SK-N-SH treated with all-trans-retinoic acid at 6 μM for 48 hours (cell line): ENCODE measurements at regions not wholly inside any gene's neighbourhood (a gene's known extent, or its start where the extent isn't known, plus 50 kb on each side); places are given as distances from the start of the nearest gene placed in this dataset.

ENCODE experiments used
- ATAC-seq: fragments of 200-7000 bp; cut with Tn5 transposase; 3 replicates; pipeline ENCODE4 v1.9.1; 2020; ENCODE audit warnings: mild to moderate bottlenecking, moderate library complexity
- ARNTL ChIP-seq: fragments of 450-650 bp; formaldehyde crosslinking; IDR thresholded peaks from 2 replicates; pipeline ENCODE4 v1.5.0; 2020; ENCODE audit warnings: low read depth, mild to moderate bottlenecking, moderate library complexity, borderline replicate concordance
- BACH2 ChIP-seq: fragments of 250-450 bp; sonication (Bioruptor Pico); IDR thresholded peaks from 2 replicates; pipeline ENCODE4 v1.9.0; 2021; ENCODE audit warnings: mild to moderate bottlenecking, borderline replicate concordance
- CREB5 ChIP-seq: fragments of 250-450 bp; sonication (Bioruptor Pico); IDR thresholded peaks from 2 replicates; pipeline ENCODE4 v1.5.1; 2020; ENCODE audit warnings: low read depth, mild to moderate bottlenecking, moderate library complexity
- CSRNP3 ChIP-seq: fragments of 250-450 bp; sonication (Bioruptor Pico); IDR thresholded peaks from 2 replicates; pipeline ENCODE4 v1.5.1; 2021; ENCODE audit warnings: mild to moderate bottlenecking, moderate library complexity
- ESRRG ChIP-seq: fragments of 250-450 bp; sonication (Bioruptor Pico); IDR thresholded peaks from 2 replicates; pipeline ENCODE4 v1.6.1; 2021; ENCODE audit warnings: mild to moderate bottlenecking
- GLIS3 ChIP-seq: fragments of 250-450 bp; sonication (Bioruptor Pico); IDR thresholded peaks from 2 replicates; pipeline ENCODE4 v1.5.0; 2020; ENCODE audit warnings: mild to moderate bottlenecking, moderate library complexity
- ISL1 ChIP-seq: fragments of 250-450 bp; sonication (Bioruptor Pico); IDR thresholded peaks from 2 replicates; pipeline ENCODE4 v2.1.2; 2022; ENCODE audit warnings: mild to moderate bottlenecking, moderate library complexity
- PATZ1 ChIP-seq: fragments of 250-450 bp; sonication (Bioruptor Pico); IDR thresholded peaks from 2 replicates; pipeline ENCODE4 v1.8.0; 2020; ENCODE audit warnings: mild to moderate bottlenecking, moderate library complexity, borderline replicate concordance
- POU6F1 ChIP-seq: fragments of 250-450 bp; sonication (Bioruptor Pico); IDR thresholded peaks from 2 replicates; pipeline ENCODE4 v1.8.0; 2021; ENCODE audit warnings: low read depth, mild to moderate bottlenecking, moderate library complexity, borderline replicate concordance
- PPARA ChIP-seq: fragments of 250-450 bp; sonication (Bioruptor Pico); IDR thresholded peaks from 2 replicates; pipeline ENCODE4 v1.5.0; 2020; ENCODE audit warnings: mild to moderate bottlenecking, borderline replicate concordance
- RARB ChIP-seq: fragments of 250-450 bp; sonication (Bioruptor Pico); IDR thresholded peaks from 2 replicates; pipeline ENCODE4 v1.8.0; 2021; ENCODE audit warnings: mild to moderate bottlenecking, moderate library complexity
- TCF4 ChIP-seq: fragments of 250-450 bp; sonication (Bioruptor Pico); IDR thresholded peaks from 2 replicates; pipeline ENCODE4 v1.8.0; 2021; ENCODE audit warnings: mild to moderate bottlenecking, moderate library complexity, borderline replicate concordance
- TOX ChIP-seq: fragments of 250-450 bp; sonication (Bioruptor Pico); IDR thresholded peaks from 2 replicates; pipeline ENCODE4 v1.8.0; 2021; ENCODE audit warnings: mild to moderate bottlenecking, moderate library complexity, borderline replicate concordance
- ZC3H10 ChIP-seq: fragments of 250-450 bp; sonication (Bioruptor Pico); IDR thresholded peaks from 2 replicates; pipeline ENCODE4 v1.5.1; 2021; ENCODE audit warnings: mild to moderate bottlenecking, moderate library complexity
- ZFP3 ChIP-seq: fragments of 250-450 bp; sonication (Bioruptor Pico); IDR thresholded peaks from 2 replicates; pipeline ENCODE4 v1.5.0; 2020; ENCODE audit warnings: mild to moderate bottlenecking, moderate library complexity
- ZNF565 ChIP-seq: fragments of 450-650 bp; formaldehyde crosslinking; conservative IDR thresholded peaks from 2 replicates; pipeline ENCODE4 v1.5.0; 2020; ENCODE audit warnings: low read depth, mild to moderate bottlenecking, moderate library complexity
- ZNF70 ChIP-seq: fragments of 450-650 bp; formaldehyde crosslinking; IDR thresholded peaks from 2 replicates; pipeline ENCODE4 v1.5.0; 2020; ENCODE audit warnings: mild to moderate bottlenecking, moderate library complexity
- ZNF8 ChIP-seq: fragments of 450-650 bp; formaldehyde crosslinking; IDR thresholded peaks from 2 replicates; pipeline ENCODE4 v1.5.0; 2020; ENCODE audit warnings: mild to moderate bottlenecking, moderate library complexity
- TF ChIP-seq, protein P1 (sequence below): fragments of 250-450 bp; sonication (Bioruptor Pico); IDR thresholded peaks from 2 replicates; pipeline ENCODE4 v1.5.0; 2020; ENCODE audit warnings: mild to moderate bottlenecking, moderate library complexity

DNA sequence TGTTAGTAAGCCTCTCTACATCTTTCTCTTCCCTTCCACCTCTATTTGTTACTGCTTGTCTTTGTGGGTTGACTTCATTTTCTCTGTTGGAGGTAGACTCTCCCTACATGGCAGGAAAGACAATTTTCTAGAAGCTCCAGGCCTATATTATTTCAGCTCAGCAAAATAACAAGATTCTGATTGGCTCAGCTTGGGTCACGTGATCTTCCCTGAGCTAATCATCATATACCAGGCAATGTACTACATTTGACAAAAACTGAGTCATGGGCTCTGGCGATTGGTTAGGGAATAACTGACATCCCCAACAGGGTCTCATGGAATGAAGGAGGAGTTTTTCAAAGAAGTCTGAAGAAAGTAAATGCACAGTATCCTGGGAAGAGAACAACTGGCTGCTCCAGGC, 65.6 kb upstream of the NR3C1 start:
- no peak for TF ChIP-seq PPARA (CRISPR knock-in tag)
- TF ChIP-seq ESRRG (CRISPR knock-in tag) = no peak
- no peak for TF ChIP-seq CSRNP3
- TF ChIP-seq TOX (CRISPR knock-in tag) = no peak
- TF ChIP-seq BACH2 (CRISPR knock-in tag) = no peak
- no peak for TF ChIP-seq ZC3H10 (CRISPR knock-in tag)
- no peak for TF ChIP-seq ARNTL
- no peak for TF ChIP-seq POU6F1
- no peak for TF ChIP-seq ISL1 (CRISPR knock-in tag)
- TF ChIP-seq CREB5 (CRISPR knock-in tag) = no peak
- no peak for TF ChIP-seq GLIS3 (CRISPR knock-in tag)
- no peak for TF ChIP-seq ZNF8 (CRISPR knock-in tag)
- no peak for TF ChIP-seq RARB (CRISPR knock-in tag)
- no peak for TF ChIP-seq PATZ1
- no peak for TF ChIP-seq ZNF565 (CRISPR knock-in tag)
- no peak for ATAC-seq

DNA sequence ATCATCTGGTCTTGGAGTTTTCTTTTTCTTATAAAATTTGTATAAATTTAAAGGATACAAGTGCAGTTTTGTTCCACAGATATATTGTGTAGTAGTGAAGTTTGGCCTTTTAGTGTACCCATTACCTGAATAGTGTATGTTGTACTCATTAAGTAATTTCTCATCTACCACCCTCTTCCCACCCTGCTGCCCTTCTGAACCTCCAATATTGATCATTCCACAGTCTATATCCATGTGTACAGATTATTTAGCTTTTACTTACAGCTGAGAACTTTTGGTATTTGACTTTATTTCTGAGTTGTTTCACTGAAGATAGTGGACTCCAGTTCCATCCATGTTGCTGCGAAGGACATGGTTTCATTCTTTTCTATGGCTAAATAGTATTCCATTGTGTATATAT, 63.1 kb upstream of the NR3C1 start:
- ATAC-seq = no peak
- TF ChIP-seq POU6F1 (no peak), CSRNP3 (no peak), ISL1 (CRISPR knock-in tag) (no peak), CREB5 (CRISPR knock-in tag) (no peak), ZNF70 (no peak), ARNTL (no peak), ESRRG (CRISPR knock-in tag) (no peak), ZNF8 (CRISPR knock-in tag) (no peak), ZFP3 (CRISPR knock-in tag) (no peak), PATZ1 (no peak), TCF4 (CRISPR knock-in tag) (no peak), ZC3H10 (CRISPR knock-in tag) (no peak), TOX (CRISPR knock-in tag) (no peak), BACH2 (CRISPR knock-in tag) (no peak), ZNF565 (CRISPR knock-in tag) (no peak)
- TF ChIP-seq, protein P1, sequence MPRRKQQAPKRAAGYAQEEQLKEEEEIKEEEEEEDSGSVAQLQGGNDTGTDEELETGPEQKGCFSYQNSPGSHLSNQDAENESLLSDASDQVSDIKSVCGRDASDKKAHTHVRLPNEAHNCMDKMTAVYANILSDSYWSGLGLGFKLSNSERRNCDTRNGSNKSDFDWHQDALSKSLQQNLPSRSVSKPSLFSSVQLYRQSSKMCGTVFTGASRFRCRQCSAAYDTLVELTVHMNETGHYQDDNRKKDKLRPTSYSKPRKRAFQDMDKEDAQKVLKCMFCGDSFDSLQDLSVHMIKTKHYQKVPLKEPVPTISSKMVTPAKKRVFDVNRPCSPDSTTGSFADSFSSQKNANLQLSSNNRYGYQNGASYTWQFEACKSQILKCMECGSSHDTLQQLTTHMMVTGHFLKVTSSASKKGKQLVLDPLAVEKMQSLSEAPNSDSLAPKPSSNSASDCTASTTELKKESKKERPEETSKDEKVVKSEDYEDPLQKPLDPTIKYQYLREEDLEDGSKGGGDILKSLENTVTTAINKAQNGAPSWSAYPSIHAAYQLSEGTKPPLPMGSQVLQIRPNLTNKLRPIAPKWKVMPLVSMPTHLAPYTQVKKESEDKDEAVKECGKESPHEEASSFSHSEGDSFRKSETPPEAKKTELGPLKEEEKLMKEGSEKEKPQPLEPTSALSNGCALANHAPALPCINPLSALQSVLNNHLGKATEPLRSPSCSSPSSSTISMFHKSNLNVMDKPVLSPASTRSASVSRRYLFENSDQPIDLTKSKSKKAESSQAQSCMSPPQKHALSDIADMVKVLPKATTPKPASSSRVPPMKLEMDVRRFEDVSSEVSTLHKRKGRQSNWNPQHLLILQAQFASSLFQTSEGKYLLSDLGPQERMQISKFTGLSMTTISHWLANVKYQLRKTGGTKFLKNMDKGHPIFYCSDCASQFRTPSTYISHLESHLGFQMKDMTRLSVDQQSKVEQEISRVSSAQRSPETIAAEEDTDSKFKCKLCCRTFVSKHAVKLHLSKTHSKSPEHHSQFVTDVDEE = no peak
